Neural cell (in vitro differentiated cells): ENCODE measurements at regions not wholly inside any gene's neighbourhood (a gene's known extent, or its start where the extent isn't known, plus 50 kb on each side); places are given as distances from the start of the nearest gene placed in this dataset.

Source experiments
- CTCF ChIP-seq: fragments of 450-650 bp; IDR thresholded peaks from 2 replicates; pipeline ENCODE4 v1.5.1; 2014; ENCODE audit warnings: antibody characterized with exemption, mild to moderate bottlenecking, moderate library complexity; ENCODE audit not compliant: poor library complexity, severe bottlenecking
- EP300 ChIP-seq: fragments of 450-650 bp; conservative IDR thresholded peaks from 2 replicates; pipeline ENCODE4 v1.6.1; 2014; ENCODE audit warnings: antibody characterized with exemption, mild to moderate bottlenecking, moderate library complexity; ENCODE audit not compliant: poor library complexity, severe bottlenecking
- EZH2 ChIP-seq: fragments of 200-600, 300-800 bp; shearing (Covaris generic), sonication (generic); IDR thresholded peaks from 2 replicates; pipeline ENCODE4 v1.6.1; 2014; ENCODE audit warnings: antibody characterized with exemption, low read length, borderline replicate concordance, mild to moderate bottlenecking; ENCODE audit not compliant: insufficient read depth, poor library complexity, severe bottlenecking
- MXI1 ChIP-seq: fragments of 450-650 bp; conservative IDR thresholded peaks from 2 replicates; pipeline ENCODE4 v1.6.1; 2014; ENCODE audit warnings: antibody characterized with exemption, mild to moderate bottlenecking; ENCODE audit not compliant: poor library complexity, severe bottlenecking
- POLR2AphosphoS5 ChIP-seq: IDR thresholded peaks from 2 replicates; pipeline ENCODE4 v1.6.1; 2012
- RAD21 ChIP-seq: fragments of 450-650 bp; conservative IDR thresholded peaks from 2 replicates; pipeline ENCODE4 v1.6.1; 2014; ENCODE audit warnings: antibody characterized with exemption, mild to moderate bottlenecking, moderate library complexity
- REST ChIP-seq: IDR thresholded peaks from 2 replicates; pipeline ENCODE4 v1.6.1; 2012; ENCODE audit warnings: borderline replicate concordance
- SMC3 ChIP-seq: fragments of 450-650 bp; conservative IDR thresholded peaks from 2 replicates; pipeline ENCODE4 v1.6.1; 2014; ENCODE audit warnings: antibody characterized with exemption, mild to moderate bottlenecking, moderate library complexity; ENCODE audit not compliant: poor library complexity
- TAF1 ChIP-seq: IDR thresholded peaks from 2 replicates; pipeline ENCODE4 v1.6.1; 2012; ENCODE audit warnings: low read depth

GRCh38 chr11:97280347-97280746 lies 890.5 kb downstream of the JRKL start:
- TF ChIP-seq POLR2AphosphoS5 (no peak), MXI1 (no peak), EP300 (no peak), CTCF (no peak), SMC3 (no peak), EZH2 (no peak), RAD21 (no peak), TAF1 (no peak), REST (no peak)
